CD14-positive monocyte (primary cell): ENCODE measurements at regions not wholly inside any gene's neighbourhood (a gene's known extent, or its start where the extent isn't known, plus 50 kb on each side); places are given as distances from the start of the nearest gene placed in this dataset.

ENCODE experiments used
- DNase-seq, 3 donors: peaks; one replicate each; pipeline ENCODE4 v3.0.0-alpha.2; 2011 to 2022
- H2AFZ ChIP-seq: 2 replicates; pipeline ENCODE4 v1.6.0; 2012; ENCODE audit warnings: mild to moderate bottlenecking, low read depth, low read length, inconsistent platforms; ENCODE audit not compliant: insufficient read depth, poor library complexity, severe bottlenecking
- H3K27ac ChIP-seq, 2 donors: 1 replicate in 1 of 2; 2 replicates in 1 of 2; pipeline ENCODE4 v1.5.1; 2012 to 2013; ENCODE audit warnings: low read length in 2 of 2, control low read depth in 1 of 2, inconsistent platforms in 1 of 2, low read depth in 1 of 2, mild to moderate bottlenecking in 1 of 2
- H3K27me3 ChIP-seq, 2 donors: one replicate each; pipeline versions ENCODE4 v1.6.0 to v1.6.1; 2011 to 2013; ENCODE audit warnings: low read length in 2 of 2; ENCODE audit not compliant: control insufficient read depth in 2 of 2, insufficient read depth in 2 of 2
- H3K36me3 ChIP-seq, 2 donors: replicated peaks in 1 of 2; 1 replicate in 1 of 2; 2 replicates in 1 of 2; pipeline versions ENCODE4 v1.5.1 to v1.6.1; 2012 to 2013; ENCODE audit warnings: low read length in 2 of 2, control low read depth in 1 of 2, inconsistent platforms in 1 of 2, mild to moderate bottlenecking in 1 of 2; ENCODE audit not compliant: insufficient read depth in 2 of 2, control insufficient read depth in 1 of 2
- H3K4me1 ChIP-seq, 2 donors: 1 replicate in 1 of 2; 2 replicates in 1 of 2; pipeline versions ENCODE4 v1.5.1 to v1.6.1; 2012 to 2013; ENCODE audit warnings: low read length in 2 of 2, control low read depth in 1 of 2, inconsistent platforms in 1 of 2, mild to moderate bottlenecking in 1 of 2, moderate library complexity in 1 of 2; ENCODE audit not compliant: insufficient read depth in 2 of 2, control insufficient read depth in 1 of 2
- H3K4me2 ChIP-seq: replicated peaks from 2 replicates; pipeline ENCODE3; 2012; ENCODE audit warnings: low read length, moderate library complexity, mild to moderate bottlenecking; ENCODE audit not compliant: poor library complexity, severe bottlenecking; ENCODE audit errors: extremely low read depth
- H3K4me3 ChIP-seq, 3 experiments: fragments of 200-600 bp in 1 of 3; sonication (generic) in 1 of 3; replicated peaks in 1 of 3; 1 replicate in 2 of 3; 2 replicates in 1 of 3; pipeline ENCODE4 v1.5.1; 2011 to 2013; ENCODE audit warnings: low read length in 3 of 3, mild to moderate bottlenecking in 3 of 3, control low read depth in 2 of 3, low read depth in 2 of 3, inconsistent platforms in 1 of 3, moderate library complexity in 1 of 3
- H3K79me2 ChIP-seq: 2 replicates; pipeline ENCODE4 v1.6.0; 2012; ENCODE audit warnings: mild to moderate bottlenecking, control low read depth, inconsistent platforms, low read length, moderate library complexity; ENCODE audit not compliant: insufficient read depth
- H3K9ac ChIP-seq: 2 replicates; pipeline ENCODE4 v1.6.0; 2017; ENCODE audit warnings: low read length, mild to moderate bottlenecking; ENCODE audit not compliant: insufficient read depth, poor library complexity, severe bottlenecking
- H3K9me3 ChIP-seq, 2 donors: replicated peaks in 1 of 2; 1 replicate in 1 of 2; 2 replicates in 1 of 2; pipeline versions ENCODE4 v1.5.1 to v1.6.1; 2012 to 2013; ENCODE audit warnings: low read length in 2 of 2, control low read depth in 1 of 2; ENCODE audit not compliant: control insufficient read depth in 1 of 2, insufficient read depth in 1 of 2
- H4K20me1 ChIP-seq: 2 replicates; pipeline ENCODE4 v1.6.0; 2012; ENCODE audit warnings: mild to moderate bottlenecking, low read length, control low read depth, moderate library complexity; ENCODE audit not compliant: insufficient read depth
- H3K27ac Mint-ChIP-seq, 7 donors: one replicate each; pipeline ENCODE4 v1.8.0; 2020; ENCODE audit warnings: mild to moderate bottlenecking in 7 of 7, mixed read lengths in 7 of 7, moderate library complexity in 6 of 7, inconsistent platforms in 2 of 7
- H3K27me3 Mint-ChIP-seq, 3 donors: one replicate each; pipeline ENCODE4 v1.8.0; 2021 to 2022; ENCODE audit warnings: low read depth in 3 of 3, mild to moderate bottlenecking in 3 of 3, mixed read lengths in 3 of 3, moderate library complexity in 3 of 3, inconsistent platforms in 1 of 3
- H3K36me3 Mint-ChIP-seq, 2 donors: one replicate each; pipeline ENCODE4 v1.8.0; 2020; ENCODE audit warnings: mixed read lengths in 2 of 2, inconsistent platforms in 1 of 2, mild to moderate bottlenecking in 1 of 2
- H3K4me1 Mint-ChIP-seq: one replicate; pipeline ENCODE4 v1.8.0; 2020; ENCODE audit warnings: mild to moderate bottlenecking, mixed read lengths
- H3K4me3 Mint-ChIP-seq, 2 donors: one replicate each; pipeline ENCODE4 v1.8.0; 2020; ENCODE audit warnings: mild to moderate bottlenecking in 2 of 2, mixed read lengths in 2 of 2, moderate library complexity in 1 of 2
- H3K9me3 Mint-ChIP-seq, 7 donors: one replicate each; pipeline ENCODE4 v1.8.0; 2020 to 2022; ENCODE audit warnings: mixed read lengths in 7 of 7, mild to moderate bottlenecking in 6 of 7, moderate library complexity in 6 of 7, inconsistent platforms in 2 of 7
- WGBS: methylation state at CpG from one replicate; pipeline ENCODE4 v1.1.5; 2013; ENCODE audit warnings: missing lambda C conversion rate; ENCODE audit not compliant: insufficient coverage; 5-methylcytosine and 5-hydroxymethylcytosine counted together
- intact Hi-C, 2 donors: fragments of 100-400 bp; cut with micrococcal nuclease; formaldehyde crosslinking; loops; one replicate each; pipeline versions ENCODE4 v1.15.0 to v1.15.1; 2023
- TF ChIP-seq, protein P1 (sequence below): fragments of 200-600 bp; IDR thresholded peaks from one replicate; pipeline ENCODE4 v1.8.0; 2022; ENCODE audit warnings: antibody characterized with exemption, mild to moderate bottlenecking

DNA sequence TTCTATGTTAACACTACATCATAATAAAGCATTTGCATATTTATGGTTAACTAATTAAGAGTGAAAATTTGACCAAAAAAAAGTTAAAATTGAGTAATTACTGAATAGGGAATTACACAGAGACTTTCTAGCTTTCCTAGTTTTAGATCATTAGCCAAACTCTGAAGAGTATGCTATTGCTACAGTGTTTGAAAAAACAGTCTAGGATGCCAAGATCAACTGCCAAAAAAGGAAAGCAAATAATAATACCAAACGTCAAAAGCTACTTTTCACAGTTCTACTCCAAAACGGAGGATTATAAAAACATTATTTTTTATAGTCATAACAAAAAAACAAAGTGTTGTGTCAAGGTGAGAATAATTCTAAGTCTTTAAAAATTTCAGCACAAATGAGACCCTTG is 359.8 kb upstream of the CTSO start:
- no peaks in the 10 kb centered on the region for H3K36me3 Mint-ChIP-seq
- intact Hi-C loops: no loop called here

DNA sequence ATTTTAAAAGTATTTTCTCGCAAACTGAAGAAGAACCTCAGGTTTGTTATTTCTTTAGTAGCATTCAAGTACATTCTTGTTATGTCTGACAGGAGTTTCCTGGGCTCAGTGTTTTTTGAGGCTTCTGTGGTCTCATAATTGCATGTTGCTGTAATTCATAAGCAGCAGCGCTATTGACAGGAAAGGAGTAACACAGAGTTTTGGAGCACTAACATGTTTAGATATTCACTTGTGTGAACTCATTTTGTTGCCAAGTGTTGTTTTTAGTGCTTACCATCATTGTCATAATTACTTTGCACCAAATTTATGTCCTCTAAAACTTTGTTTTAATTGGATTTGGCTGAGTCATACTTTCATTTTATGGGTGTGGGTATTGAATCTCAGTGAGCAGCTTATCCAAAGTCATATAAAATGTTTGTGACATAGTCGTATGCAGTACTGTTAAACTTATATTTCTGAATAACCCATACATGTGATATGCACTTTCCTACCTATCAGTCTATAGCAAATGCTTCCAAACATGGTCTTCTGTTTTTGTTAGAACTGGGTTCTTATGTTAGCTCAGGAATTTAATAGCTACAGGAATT is 358.7 kb upstream of the CTSO start:
- Histone ChIP-seq H3K4me1 (no peaks in the 10 kb centered on the region), H3K9ac (no peak overlapping the region), H3K79me2 (no peaks in the 10 kb centered on the region), H3K4me2 (no peak overlapping the region), H2AFZ (no peak overlapping the region), H3K4me3 (no peak overlapping the region), H3K27me3 (no peaks in the 10 kb centered on the region), H3K36me3 (no peaks in the 10 kb centered on the region), H4K20me1 (no peaks in the 10 kb centered on the region), H3K9me3 (peaks cover 0 to 6% of the 10 kb centered on the region in 2 donors), H3K27ac (no peak overlapping the region)
- Mint-ChIP-seq H3K27me3 (no peaks in the 10 kb centered on the region), H3K4me1 (no peaks in the 10 kb centered on the region), H3K27ac (no peak overlapping the region), H3K9me3 (peaks cover 4 to 7% (median 5%) of the 10 kb centered on the region in 7 donors), H3K4me3 (no peak overlapping the region), H3K36me3 (no peaks in the 10 kb centered on the region)
- intact Hi-C loops: no loop called here
- 7% methylated on average over 2 of the region's 3 CpGs for WGBS
- TF ChIP-seq, protein P1, sequence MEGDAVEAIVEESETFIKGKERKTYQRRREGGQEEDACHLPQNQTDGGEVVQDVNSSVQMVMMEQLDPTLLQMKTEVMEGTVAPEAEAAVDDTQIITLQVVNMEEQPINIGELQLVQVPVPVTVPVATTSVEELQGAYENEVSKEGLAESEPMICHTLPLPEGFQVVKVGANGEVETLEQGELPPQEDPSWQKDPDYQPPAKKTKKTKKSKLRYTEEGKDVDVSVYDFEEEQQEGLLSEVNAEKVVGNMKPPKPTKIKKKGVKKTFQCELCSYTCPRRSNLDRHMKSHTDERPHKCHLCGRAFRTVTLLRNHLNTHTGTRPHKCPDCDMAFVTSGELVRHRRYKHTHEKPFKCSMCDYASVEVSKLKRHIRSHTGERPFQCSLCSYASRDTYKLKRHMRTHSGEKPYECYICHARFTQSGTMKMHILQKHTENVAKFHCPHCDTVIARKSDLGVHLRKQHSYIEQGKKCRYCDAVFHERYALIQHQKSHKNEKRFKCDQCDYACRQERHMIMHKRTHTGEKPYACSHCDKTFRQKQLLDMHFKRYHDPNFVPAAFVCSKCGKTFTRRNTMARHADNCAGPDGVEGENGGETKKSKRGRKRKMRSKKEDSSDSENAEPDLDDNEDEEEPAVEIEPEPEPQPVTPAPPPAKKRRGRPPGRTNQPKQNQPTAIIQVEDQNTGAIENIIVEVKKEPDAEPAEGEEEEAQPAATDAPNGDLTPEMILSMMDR: no peak
- DNase-seq: no peak

More for the DNA sequence above, 359.8 kb upstream of the CTSO start:
- Histone ChIP-seq H3K27me3 (no peaks in the 10 kb centered on the region), H4K20me1 (no peaks in the 10 kb centered on the region), H3K9me3 (peaks cover 0 to 6% of the 10 kb centered on the region in 2 donors), H3K4me1 (no peaks in the 10 kb centered on the region), H3K4me2 (no peak overlapping the region), H3K4me3 (no peak overlapping the region), H2AFZ (no peak overlapping the region), H3K79me2 (no peaks in the 10 kb centered on the region), H3K36me3 (no peaks in the 10 kb centered on the region), H3K9ac (no peak overlapping the region), H3K27ac (no peak overlapping the region)
- peaks cover 4 to 9% (median 6%) of the 10 kb centered on the region in 7 donors for H3K9me3 Mint-ChIP-seq
- no peak overlapping the region for H3K27ac Mint-ChIP-seq
- H3K4me3 Mint-ChIP-seq: no peak overlapping the region
- H3K4me1 Mint-ChIP-seq: no peaks in the 10 kb centered on the region
- no CpG with 5 or more reads among the region's 2 CpGs for WGBS
- no peaks in the 10 kb centered on the region for H3K27me3 Mint-ChIP-seq
- DNase-seq: no peak
- TF ChIP-seq, protein P1: no peak
